Lung (tissue), 11 donors: ENCODE measurements at regions not wholly inside any gene's neighbourhood (a gene's known extent, or its start where the extent isn't known, plus 50 kb on each side); places are given as distances from the start of the nearest gene placed in this dataset.
A peak's percentile ranks its signal among the peaks of the same experiment; 100 is the strongest.

Experiments used
- ATAC-seq: fragments of 200-7000 bp; cut with Tn5 transposase; one replicate; pipeline ENCODE4 v1.9.1; 2020; ENCODE audit warnings: moderate number of reproducible peaks; ENCODE audit not compliant: insufficient read depth, low FRiP score
- DNase-seq, 3 donors: peaks; one replicate each; pipeline ENCODE4 v3.0.0-alpha.2; 2013 to 2017
- H3K27ac ChIP-seq, 2 donors: one replicate each; pipeline ENCODE4 v1.5.1; 2013; ENCODE audit warnings: mild to moderate bottlenecking in 2 of 2, moderate library complexity in 2 of 2, control low read depth in 1 of 2, inconsistent platforms in 1 of 2, low read depth in 1 of 2, low read length in 1 of 2
- H3K27me3 ChIP-seq, 3 donors: one replicate each; pipeline ENCODE4 v1.5.1; 2013; ENCODE audit warnings: low read length in 2 of 3; ENCODE audit not compliant: control insufficient read depth in 3 of 3, insufficient read depth in 3 of 3
- H3K36me3 ChIP-seq, 4 donors: one replicate each; pipeline ENCODE4 v1.5.1; 2013; ENCODE audit warnings: low read length in 4 of 4, mild to moderate bottlenecking in 1 of 4, moderate library complexity in 1 of 4; ENCODE audit not compliant: control insufficient read depth in 4 of 4, insufficient read depth in 4 of 4
- H3K4me1 ChIP-seq, 5 donors: one replicate each; pipeline ENCODE4 v1.5.1; 2013; ENCODE audit warnings: low read length in 5 of 5, mild to moderate bottlenecking in 2 of 5, moderate library complexity in 1 of 5; ENCODE audit not compliant: control insufficient read depth in 5 of 5, insufficient read depth in 5 of 5
- H3K4me3 ChIP-seq: one replicate; pipeline ENCODE4 v1.5.1; 2013; ENCODE audit warnings: mild to moderate bottlenecking, control low read depth, moderate library complexity
- H3K9ac ChIP-seq, 2 donors: one replicate each; pipeline ENCODE4 v1.5.1; 2013; ENCODE audit warnings: low read length in 2 of 2, control low read depth in 1 of 2; ENCODE audit not compliant: insufficient read depth in 1 of 2
- H3K9me3 ChIP-seq, 4 donors: one replicate each; pipeline ENCODE4 v1.5.1; 2013; ENCODE audit warnings: low read length in 3 of 4, mild to moderate bottlenecking in 1 of 4, moderate library complexity in 1 of 4; ENCODE audit not compliant: control insufficient read depth in 4 of 4, insufficient read depth in 3 of 4
- WGBS, 2 donors: extraction: QIAGEN DNeasy Blood & Tissue Kit; methylation state at CpG; one replicate each; pipeline ENCODE4 v1.1.7; 2013; 5-methylcytosine and 5-hydroxymethylcytosine counted together
- TF ChIP-seq, protein P1 (sequence below): IDR thresholded peaks from 2 replicates; pipeline ENCODE4 v1.5.1; 2012; ENCODE audit warnings: mild to moderate bottlenecking; ENCODE audit errors: control extremely low read depth, extremely low read depth
- donor health status: control.
- donor health status: control.
- donor health status: Bipolar disorder and iron deficiency.
- donor health status: healthy.
- donor health status: DM: yes; HTN: yes; CAD: no.

DNA sequence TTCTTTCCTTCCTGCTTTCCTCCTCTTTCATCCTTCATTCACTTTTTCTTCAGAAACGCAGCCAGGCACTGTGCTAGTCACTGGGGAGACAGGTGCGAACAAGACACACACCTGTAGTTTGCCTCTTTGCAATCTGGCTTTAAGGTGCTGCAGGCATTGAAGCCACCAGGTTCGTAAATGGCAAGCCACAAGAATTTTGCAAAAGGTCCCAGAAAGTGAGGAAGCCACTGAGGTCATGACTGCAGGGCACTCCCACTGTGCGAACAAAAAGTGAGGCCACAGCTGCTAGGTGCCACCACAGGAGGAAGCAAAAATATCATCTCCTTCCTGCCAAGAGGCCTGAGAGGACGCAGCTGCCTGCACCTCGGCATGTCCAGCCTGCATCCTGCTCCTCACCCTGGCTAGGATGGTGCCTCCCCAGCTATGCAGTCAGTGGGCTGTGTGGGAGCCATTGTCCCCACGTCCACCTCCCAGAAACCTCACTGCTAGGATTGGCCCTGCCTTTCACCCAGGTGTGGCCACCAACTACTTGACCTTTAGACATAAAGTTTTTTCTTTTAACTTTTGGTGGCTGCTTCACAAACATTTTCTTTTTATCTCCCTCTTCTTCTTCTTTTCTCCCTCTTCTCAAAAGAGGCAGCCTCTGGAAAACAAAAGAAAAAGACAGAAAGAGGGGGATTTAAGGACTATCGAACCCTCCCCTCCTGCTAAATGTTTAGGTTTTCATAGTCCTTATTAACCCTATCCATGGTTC, 230.8 kb downstream of the BCAS1 start:
- DNase-seq = peak in 1 of 3 donors; percentile 43
- Histone ChIP-seq H3K9ac (no peak overlapping the region), H3K36me3 (no peaks in the 10 kb centered on the region), H3K27me3 (no peaks in the 10 kb centered on the region), H3K27ac (peak overlapping the region in 1 of 2 donors; percentile 14), H3K9me3 (no peaks in the 10 kb centered on the region), H3K4me3 (no peak overlapping the region), H3K4me1 (peaks cover 0 to 10% (median 0%) of the 10 kb centered on the region in 5 donors)
- 40 to 49% methylated on average over 8 of the region's 8 CpGs for WGBS, 2 donors
- ATAC-seq = no peak
- TF ChIP-seq, protein P1, sequence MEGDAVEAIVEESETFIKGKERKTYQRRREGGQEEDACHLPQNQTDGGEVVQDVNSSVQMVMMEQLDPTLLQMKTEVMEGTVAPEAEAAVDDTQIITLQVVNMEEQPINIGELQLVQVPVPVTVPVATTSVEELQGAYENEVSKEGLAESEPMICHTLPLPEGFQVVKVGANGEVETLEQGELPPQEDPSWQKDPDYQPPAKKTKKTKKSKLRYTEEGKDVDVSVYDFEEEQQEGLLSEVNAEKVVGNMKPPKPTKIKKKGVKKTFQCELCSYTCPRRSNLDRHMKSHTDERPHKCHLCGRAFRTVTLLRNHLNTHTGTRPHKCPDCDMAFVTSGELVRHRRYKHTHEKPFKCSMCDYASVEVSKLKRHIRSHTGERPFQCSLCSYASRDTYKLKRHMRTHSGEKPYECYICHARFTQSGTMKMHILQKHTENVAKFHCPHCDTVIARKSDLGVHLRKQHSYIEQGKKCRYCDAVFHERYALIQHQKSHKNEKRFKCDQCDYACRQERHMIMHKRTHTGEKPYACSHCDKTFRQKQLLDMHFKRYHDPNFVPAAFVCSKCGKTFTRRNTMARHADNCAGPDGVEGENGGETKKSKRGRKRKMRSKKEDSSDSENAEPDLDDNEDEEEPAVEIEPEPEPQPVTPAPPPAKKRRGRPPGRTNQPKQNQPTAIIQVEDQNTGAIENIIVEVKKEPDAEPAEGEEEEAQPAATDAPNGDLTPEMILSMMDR = no peak

DNA sequence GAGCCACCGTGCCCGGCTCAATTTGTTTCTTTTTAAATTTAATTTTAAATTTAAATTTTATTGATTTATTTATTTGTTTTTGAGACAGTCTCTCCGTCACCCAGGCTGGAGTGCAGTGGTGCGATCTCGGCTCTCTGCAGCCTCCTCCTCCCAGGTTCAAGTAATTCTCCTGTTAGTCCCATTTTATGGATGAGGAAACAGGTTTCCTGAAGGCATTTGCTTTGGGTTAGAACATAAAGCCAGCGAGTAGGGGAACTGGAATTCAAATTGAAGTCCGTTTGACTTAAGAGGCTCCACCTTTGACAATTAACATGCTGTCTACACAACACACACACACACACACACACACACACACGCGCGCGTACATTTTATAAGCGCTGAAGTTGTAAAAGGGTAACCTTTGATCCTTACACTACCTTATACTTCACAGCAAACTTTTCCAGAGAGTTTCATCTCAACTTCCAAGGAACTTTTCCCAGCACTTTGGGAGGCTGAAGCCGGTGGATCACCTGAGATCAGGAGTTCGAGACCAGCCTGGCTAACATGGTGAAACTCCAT, 232.0 kb downstream of the BCAS1 start:
- Histone ChIP-seq H3K9ac (no peak overlapping the region), H3K4me3 (no peak overlapping the region), H3K4me1 (peaks cover 0 to 10% (median 0%) of the 10 kb centered on the region in 5 donors), H3K27me3 (no peaks in the 10 kb centered on the region), H3K27ac (no peak overlapping the region), H3K9me3 (no peaks in the 10 kb centered on the region), H3K36me3 (no peaks in the 10 kb centered on the region)
- 74 to 87% methylated on average over 14 of the region's 14 CpGs for WGBS, 2 donors
- ATAC-seq = no peak
- DNase-seq = no peak
- TF ChIP-seq, protein P1 = no peak

DNA sequence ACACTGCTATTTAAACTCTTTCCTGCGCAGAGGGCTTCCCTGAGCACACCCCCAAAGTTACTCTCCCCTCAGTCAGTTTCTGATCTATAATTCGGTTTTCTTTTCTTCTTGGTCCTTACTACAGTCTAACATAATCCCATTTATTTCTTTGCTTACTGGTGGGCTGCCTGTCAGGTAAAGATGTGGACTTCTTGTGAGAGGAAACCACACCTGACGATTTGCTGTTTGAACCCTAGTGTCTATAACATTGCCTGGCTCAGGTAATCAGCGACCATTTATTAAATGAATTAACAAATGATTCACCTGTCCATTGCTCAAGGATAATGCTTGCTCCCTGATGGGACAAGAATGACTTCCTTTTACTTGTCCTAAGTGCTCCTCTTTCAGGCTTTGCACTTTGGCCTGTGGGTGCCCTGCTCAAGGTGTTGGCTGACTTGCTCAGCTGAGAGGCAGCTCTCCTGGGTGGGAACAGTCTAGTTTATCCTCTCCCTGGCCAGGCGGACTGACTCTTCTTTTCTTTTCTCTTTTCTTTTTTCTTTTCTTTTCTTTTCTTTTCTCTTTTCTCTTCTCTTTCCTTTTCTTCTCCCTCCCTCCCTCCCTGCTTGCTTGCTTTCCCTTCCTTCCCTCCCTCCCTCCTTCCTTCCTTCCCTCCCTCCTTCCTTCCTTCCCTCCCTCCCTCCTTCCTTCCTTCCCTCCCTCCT, 233.1 kb downstream of the BCAS1 start:
- Histone ChIP-seq H3K9me3 (no peaks in the 10 kb centered on the region), H3K27me3 (no peaks in the 10 kb centered on the region), H3K9ac (no peak overlapping the region), H3K27ac (no peak overlapping the region), H3K36me3 (no peaks in the 10 kb centered on the region), H3K4me3 (no peak overlapping the region), H3K4me1 (peaks cover 0 to 8% (median 0%) of the 10 kb centered on the region in 5 donors)
- 94 to 95% methylated on average over 5 of the region's 5 CpGs for WGBS, 2 donors
- DNase-seq (no peak), ATAC-seq (no peak)
- TF ChIP-seq, protein P1 = no peak
